ENCODE measurements at regions not wholly inside any gene's neighbourhood (a gene's known extent, or its start where the extent isn't known, plus 50 kb on each side); places are given as distances from the start of the nearest gene placed in this dataset.
"Not testable (repeated sequence)": the region's sequence is repeated elsewhere in the genome, so short reads cannot be mapped to it uniquely, and the experiment has no call there.

DNA sequence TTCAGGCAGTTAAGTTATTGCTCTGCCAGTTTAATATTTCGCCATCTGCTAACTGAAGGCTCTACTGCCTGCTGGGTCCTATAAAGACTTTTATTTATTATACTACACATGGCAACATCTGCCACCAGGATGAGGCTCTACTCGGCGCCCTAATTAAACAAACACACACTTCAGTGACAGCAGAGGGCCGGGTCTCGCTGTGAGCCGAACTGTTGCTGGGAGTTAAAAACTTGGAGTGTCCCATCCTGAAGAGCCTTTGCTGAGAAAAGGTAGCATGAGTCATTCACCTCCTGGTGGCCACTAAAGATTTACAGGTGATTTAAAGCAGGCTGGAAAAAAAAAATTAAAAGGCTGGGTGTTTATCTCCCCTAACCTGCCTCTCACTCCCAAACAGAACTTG is 183.7 kb downstream of the NPIPA8 start:
- not testable (repeated sequence) for DNase-seq (ENCODE audit: low spot score)

DNA sequence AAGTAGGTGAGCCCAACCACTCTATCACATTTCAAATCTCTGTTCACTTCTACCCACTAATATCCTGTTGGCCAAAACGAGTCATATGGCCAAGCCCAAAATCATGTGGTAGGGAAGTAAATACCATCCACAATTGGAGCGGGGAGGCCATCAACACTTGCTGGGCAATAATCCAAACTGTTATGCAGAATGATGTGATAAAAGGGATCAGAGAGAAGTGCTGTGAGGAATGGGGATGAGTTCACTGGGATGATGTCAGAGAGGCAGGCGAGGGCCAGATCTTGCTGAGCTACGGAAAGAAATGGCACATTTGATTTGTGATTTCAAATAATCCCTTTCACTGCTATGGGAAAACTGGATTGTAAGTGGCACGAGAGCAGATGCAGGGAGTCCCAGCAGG is 188.4 kb downstream of the NPIPA8 start:
- DNase-seq (ENCODE audit: low spot score), result not testable (repeated sequence)

DNA sequence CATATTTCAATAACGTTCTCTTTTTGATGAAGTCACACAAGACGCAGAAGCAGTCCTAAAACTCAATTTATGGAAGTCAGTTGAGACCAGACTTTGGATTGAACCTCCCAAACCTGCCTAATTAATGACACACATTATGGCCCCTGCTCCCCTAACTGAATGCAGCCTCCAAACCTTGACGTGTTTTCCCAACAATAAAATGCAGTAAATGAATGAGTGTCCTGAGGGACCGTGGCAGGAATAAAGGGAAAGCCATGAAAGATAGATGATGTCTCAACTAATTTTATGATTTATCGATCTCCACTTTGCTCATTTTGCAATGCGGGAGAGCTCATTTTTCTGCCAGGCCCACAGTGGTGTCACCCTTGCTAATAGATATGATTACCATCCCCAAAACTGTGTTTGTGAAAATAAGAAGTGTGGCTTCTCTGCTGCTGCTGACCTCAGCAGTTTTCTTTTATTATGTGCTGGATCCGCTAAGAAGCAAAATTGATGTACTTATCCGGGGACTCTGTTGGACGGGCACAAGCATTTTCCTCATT is 189.9 kb downstream of the NPIPA8 start:
- DNase-seq (ENCODE audit: low spot score), result not testable (repeated sequence)

DNA sequence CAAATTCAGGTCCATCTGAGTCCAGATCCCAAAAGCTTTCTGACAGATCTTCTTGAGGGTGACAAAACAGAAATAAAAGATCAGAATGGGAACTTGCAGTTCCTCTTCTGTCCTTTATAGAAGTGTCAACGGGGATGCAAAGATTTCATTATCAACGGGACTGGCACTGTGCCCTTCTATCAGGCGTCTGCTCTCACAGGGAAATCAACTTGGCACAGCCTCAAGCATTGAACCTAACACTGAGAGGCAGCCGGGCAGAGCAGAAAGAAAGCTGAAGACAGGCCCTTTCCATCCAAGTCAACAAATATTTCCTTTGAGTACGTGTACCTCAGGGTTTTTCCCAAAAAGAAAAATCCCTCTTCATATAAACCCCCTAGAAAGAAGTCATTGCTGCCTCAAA is 194.5 kb downstream of the NPIPA8 start:
- DNase-seq (ENCODE audit: low spot score), result not testable (repeated sequence)

DNA sequence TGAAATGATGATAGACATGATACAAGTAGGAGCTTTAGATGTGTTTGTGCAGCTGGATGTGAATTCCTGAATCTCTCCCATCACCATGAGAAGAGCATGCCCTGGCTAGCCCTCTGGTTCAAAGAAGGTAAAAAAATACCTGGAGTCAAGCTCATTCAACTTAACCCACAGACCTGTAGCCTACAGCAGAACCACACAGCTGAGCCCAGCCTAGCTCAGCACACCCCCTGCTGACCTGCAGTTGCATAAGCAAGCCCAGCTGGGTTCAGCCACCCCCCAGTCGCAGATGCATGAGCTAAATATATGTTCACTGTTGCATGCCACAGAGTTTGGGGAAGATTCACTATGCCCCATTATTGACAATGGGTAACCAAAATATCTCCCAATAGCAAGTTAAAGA is 200.2 kb downstream of the NPIPA8 start:
- DNase-seq (ENCODE audit: low spot score), result not testable (repeated sequence)

DNA sequence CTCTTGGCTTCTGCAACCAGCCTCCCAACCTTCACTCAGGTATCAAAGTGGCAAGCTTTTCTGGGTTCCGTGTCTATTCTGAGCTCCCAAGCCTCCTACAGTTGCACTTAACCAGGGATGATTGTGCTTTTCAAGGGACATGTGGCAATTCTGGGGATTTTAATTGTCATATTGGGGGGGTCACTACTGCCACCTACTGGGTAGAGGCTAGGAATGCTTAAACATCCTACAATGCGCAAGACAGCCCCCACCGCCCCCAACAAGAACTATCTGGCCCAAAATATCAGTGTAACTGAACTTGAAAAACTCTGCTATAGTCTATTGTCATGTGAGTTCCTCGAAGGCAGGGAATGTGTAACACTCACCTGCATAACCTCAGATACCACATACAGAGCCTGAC is 201.5 kb downstream of the NPIPA8 start:
- not testable (repeated sequence) for DNase-seq (ENCODE audit: low spot score)

DNA sequence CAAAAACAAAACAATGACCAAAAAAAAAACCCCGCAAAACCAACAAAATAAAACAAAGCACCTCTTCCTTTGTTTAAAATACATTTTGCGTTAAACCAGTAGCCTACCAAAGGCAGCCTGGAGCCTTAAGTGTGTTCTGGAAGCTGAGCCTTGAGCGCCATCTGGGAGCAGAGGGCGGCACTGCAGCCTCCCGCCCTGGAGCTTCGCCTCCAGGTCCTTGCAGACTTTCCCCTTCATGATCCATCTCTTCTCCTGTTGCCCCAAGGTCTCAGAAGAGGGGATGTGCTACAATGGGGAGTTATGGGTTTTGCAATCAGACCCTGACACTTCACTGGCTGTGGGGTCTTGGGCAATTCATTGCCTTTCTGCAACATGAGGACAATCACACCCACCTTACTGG is 204.9 kb downstream of the NPIPA8 start:
- not testable (repeated sequence) for DNase-seq (ENCODE audit: low spot score)

DNA sequence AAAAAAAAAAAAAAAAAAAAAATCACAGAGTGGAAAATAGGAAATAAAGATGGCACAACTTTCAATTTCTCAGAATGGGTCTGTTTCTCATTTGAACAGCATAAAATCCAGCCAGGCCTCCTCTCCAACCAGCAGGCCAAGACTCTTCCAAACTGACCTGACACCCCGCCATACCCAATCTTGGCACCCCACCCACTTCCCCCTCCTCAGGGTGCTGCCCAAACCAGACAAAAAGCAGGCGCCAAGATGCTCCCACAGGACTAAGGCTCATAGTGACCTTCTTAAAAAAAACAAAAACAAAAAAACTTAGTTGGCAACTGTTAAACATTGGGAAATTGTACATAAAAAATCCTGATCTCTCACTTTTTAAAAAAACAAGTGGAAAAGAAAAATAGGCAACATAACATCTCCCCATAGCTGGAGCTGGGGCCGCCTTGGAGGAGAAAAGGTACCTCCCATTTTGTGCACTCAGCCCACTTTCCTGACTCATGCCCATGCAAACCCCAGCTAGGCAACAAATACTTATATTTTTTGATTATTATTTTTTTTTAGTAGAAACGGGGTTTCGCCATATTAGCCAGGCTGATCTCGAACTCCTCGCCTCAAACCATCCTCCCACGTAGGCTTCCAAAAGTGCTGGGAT is 205.9 kb downstream of the NPIPA8 start:
- not testable (repeated sequence) for DNase-seq (ENCODE audit: low spot score)

DNA sequence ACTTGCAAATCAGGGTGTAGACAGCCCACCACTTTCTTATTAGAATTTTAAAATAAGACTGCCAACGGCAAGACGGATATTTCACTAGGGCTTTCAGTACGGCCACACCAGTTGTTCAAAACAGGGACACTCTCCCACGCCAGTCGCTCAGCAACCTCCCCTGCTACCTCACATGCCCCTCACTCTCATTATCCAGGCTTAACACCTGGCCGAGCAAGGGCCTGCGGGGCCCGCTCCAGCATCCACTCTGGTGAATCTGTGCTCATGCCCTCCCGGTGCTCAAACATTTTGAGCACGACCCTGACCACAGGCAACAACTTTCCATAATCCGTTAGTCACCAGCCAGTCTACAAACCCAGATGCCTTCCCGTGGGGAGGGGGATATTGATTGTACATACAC is 209.5 kb downstream of the NPIPA8 start:
- DNase-seq (ENCODE audit: low spot score), result not testable (repeated sequence)

DNA sequence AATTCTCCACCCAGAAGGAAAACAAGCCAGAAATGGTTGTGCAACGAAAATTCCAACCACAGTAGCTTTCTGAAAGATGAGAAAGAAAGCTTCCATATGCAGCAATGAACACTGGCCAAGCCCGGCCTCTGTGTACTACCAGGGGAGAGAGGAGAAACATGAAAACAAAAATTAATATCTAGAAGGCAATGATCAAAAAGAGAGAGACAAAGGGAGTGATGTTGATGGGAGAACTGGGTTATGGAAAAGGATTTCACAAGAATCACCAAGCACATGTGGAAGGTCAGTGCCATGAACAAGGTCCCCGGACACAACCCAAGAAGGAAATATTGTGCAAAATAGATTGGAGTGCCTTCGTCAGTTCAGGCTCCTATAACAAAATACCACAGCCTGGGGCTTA is 217.4 kb downstream of the NPIPA8 start:
- not testable (repeated sequence) for DNase-seq (ENCODE audit: low spot score)

DNA sequence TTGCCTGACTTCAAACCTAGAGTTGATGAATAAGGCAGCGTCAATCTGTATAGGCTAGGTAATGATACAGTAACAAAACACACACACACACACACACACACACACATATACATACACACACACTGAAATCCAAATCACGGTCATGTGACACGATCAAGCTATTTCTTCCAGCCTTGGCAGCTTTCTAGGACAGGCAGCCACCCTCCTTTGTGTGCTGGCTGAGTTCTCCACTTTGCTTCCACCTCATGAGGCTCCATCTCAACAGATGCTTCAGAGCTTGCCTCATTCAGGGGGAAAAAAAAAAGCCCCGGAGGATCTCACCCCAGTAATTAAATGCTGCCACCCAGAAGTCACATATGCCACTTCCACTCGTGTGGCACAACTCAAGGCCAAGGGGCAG is 217.9 kb downstream of the NPIPA8 start:
- not testable (repeated sequence) for DNase-seq (ENCODE audit: low spot score)

DNA sequence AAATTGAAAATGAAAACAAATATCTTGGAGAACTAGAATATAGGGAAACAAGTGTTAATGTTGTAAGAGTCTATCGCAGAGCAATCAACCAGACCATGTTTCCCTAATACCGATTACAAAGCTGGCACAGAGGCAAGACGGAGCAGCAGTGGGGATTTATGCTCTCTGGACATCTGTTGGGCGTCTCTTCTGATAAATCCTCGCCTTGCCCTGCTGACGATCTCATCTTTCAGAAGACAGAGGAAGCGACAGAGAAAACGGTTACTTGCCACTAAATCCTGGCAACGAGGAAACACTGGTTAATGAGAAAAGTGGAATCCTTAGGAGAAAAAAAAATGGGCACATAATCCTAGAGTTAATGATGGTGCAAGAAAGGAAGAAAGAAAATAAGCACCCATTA is 218.5 kb downstream of the NPIPA8 start:
- DNase-seq (ENCODE audit: low spot score), result not testable (repeated sequence)

DNA sequence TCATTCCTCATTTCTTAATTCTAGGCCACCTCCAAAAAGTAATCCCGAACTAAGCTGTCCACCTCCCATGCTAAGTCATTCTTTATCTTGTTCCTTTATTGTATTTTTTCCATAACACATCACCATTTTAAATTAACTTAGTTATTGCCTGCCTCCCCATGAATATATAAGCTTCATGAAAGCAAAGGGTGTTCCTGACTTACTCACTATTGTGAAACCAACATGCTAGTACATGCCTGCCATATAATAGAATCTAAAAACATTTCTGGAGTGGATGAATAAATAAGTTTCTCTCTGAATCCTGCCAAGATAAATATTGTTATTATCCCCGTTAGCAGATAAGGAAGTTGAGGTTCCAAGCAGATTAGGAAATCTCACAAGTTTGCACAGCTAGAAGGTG is 232.1 kb downstream of the NPIPA8 start:
- DNase-seq (ENCODE audit: low spot score), result not testable (repeated sequence)

DNA sequence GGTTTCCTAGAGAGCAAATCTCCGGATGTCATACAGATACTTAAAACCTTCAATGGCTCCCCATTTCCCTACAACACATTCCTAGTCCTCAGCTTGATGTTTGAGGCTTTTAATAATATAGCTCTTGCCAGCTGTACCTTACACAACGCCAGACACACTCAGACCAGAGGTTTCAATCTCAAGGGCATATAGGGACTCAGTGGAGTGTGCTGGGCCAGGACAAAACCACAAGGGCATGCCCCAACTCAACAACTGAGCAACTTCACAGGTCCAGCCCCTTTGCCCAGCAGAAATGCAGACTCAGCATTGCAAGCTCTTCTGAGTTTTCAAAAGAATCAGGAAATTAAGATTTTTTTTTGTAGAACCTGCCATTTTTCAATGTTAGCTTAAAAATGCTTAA is 235.5 kb downstream of the NPIPA8 start:
- not testable (repeated sequence) for DNase-seq (ENCODE audit: low spot score)

DNA sequence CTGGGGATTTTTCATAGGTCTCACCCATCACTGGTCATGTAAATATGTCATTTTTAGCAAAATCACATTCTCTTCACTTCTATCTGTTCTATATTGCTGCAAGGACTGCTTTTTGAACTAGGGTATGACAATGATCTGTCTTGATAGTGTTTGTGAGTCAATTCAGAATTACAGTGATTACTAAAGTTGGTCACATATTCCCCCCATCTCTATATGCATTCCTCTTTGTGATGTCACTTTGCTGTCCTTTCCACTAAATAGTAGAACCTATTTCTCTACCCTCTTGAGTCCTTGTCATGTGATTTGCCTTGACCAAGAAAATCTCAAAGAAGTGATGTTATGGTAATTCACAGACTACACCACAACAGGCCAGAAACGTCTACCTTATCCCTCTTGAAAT is 243.9 kb downstream of the NPIPA8 start:
- not testable (repeated sequence) for DNase-seq (ENCODE audit: low spot score)

DNA sequence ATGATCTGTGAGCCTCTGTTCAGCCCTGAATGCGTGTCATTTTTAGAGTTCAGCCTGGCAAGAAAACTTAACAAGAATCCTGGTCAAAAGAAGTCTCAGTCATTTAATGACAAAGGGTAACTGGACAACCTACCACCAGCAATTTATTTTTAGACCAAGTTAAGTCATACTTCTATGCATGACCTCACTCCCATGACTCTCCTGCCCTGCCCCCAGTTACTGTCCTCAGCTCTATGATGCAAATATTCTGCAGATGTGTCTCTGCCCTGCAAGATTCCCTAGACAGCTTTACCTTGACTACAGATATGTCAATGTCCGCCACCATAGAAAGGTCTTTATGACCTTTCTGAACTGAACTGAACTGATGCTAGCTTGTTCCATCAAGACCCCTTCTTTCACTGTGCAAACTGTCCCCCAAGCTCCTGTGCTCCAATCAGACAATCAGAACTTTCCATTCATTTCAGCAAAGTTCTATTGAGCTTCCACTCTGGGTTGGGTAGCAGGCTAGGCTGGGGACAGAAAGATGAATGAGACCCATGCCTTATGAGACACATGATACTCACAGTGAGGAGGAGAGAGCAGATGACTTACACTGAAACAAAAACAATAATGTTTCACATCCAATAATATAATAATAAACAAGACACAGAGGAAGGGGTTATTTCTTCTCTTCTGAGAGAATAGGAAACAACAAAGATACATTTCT is 255.7 kb downstream of the NPIPA8 start:
- not testable (repeated sequence) for DNase-seq (ENCODE audit: low spot score)

DNA sequence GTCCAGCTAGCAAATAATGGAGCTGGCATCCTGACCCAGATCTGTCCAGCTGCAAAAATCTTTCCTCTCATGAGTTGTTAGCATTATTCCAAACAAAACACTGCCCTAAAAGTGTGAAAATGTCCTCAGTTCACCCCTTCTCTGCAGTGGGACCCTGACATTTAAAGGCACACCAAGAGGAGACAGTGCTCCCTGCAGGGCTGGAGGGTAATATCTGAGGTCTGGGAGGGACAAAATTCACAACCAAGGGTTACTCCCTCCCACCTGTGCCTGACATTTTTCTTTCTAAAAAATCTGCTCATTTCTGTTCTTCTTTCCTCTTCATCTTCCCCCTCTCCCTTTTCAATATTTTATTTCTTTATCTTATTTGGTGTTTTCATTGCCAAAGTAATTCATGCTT is 258.6 kb downstream of the NPIPA8 start:
- not testable (repeated sequence) for DNase-seq (ENCODE audit: low spot score)

DNA sequence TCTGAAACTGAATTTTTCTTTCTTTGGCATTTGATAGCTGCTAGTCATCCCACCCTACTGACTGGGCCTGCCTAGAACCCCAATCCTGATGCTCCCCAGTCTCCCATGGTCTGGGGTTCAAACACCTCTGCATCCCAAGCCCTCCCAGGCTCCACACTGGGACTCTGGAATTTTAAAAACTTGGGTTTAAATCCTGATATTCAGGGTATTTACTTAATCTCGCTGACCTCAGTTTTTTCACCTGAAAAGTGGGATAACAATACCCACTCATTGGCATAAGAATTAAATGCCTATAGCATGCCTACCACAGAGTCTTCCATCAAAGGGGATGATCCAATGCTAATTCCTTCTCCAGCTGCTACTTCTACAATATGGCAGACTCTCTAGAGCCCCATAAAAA is 264.4 kb downstream of the NPIPA8 start:
- no peak for DNase-seq (ENCODE audit: low spot score)

DNA sequence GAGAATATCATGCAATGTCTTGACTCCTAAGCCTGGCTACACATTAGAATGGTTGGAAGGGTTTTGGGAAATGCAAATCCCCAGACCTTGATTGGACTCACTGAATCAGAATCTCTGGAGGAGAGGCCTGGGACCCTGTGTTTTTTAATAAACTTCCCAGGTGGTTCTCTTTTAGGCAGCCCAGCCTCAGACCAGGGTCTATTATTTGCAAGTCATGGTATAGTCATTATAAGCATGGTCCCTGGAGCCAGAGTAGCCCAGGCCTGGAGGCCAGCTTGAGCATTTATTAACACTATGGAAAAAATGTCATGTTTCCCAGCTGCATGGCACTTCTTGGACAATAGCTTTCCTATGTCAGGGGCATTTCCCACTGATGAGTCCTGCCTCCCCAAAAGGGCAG is 266.9 kb downstream of the NPIPA8 start:
- DNase-seq (ENCODE audit: low spot score), result no peak

DNA sequence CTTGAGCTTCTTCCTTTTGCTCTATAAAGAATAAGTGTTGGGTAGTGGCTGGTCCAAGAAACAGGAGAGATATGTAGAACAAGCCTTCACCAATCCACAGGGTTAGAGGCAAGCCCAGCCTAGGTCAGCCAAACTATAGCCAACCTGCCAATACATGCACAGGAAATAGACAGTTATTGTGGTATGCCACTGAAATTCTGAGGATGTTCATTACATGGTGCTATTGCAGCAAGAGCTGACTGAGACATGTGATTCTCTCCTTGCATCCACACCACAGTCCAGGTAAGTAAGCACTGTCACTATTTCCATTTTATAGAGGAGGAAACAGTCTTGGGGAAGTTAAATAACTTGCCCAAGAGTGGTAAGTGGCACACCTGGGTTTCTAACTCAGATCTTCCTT is 268.1 kb downstream of the NPIPA8 start:
- no peak for DNase-seq (ENCODE audit: low spot score)

DNA sequence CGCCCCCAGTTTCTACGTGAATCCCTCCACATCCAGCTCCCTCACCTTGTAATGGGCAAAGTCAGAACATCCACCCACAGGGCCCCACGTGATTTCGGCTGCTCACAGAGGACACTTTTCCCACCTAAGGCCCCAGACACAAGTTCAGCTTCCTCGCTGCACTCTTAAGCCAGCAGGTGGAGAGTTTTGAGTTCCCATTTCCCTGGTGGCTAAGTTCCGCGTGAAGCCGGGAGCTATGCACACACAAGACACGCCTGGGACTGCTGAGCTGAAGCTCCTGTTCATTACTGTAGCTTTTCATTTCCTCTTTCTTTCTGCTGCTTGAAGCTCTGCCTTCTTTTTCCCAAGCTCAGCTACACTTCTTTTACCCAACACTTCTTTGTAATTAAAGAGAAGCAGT is 273.8 kb downstream of the NPIPA8 start:
- no peak for DNase-seq (ENCODE audit: low spot score)

DNA sequence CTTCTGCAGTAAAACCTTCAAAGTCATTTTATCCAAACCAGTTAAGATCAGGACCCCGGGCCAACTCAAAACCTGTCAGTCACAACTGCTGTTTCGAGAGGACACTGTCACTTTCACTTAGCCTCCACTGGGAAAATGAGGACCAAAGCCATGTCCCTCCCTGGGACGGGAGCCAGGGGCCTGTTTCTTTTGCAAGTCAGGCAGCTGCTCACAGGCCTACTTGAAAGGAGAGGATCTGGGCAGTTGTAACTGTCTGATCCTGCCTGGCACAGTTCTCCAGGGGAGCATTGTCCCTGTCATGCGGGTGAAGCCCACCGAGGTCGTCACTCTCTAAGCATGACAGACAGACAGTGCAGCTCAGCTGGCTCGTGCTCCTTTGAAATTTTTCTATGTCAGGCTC is 276.2 kb downstream of the NPIPA8 start:
- no peak for DNase-seq (ENCODE audit: low spot score)

DNA sequence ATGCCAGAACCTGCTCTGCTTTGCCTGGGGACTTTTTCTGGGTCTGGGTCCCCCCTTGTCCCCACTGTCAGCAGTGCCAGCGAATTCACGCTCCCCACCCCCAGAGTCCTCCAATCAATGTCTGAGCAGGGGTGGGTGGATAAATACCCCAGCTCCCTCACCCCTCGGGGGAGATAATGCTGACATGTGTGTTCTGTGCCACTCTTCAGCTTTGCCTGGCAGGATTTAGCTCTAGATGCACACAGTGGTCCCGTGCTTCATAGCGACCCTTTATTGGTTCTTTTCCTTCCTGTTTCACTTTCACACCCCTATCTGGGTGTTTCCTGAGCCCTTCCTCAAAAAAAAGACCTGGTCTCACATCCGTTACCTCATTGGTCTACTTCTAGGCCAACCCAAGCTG is 277.0 kb downstream of the NPIPA8 start:
- no peak for DNase-seq (ENCODE audit: low spot score)

DNA sequence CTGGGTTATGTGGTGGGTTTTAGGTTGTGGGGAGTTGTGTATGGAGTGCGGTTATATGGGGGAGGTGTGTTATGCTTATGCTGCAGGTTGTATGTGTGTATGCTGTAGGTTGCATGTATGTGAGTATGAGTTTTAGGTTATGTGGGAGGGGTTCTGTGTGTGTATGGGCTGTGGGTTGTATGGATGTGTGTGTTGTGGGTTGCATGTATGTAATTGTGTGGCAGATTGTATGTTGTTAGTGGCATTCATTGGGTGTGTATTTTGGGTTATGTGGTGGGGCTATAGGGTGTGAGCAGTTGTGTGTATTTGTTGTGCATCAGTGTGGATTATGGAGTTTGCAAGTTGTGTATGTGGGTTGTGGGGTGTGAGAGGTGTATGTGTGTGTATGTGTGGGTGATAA is 277.4 kb downstream of the NPIPA8 start:
- DNase-seq (ENCODE audit: low spot score), result no peak
